ENCODE measurements at regions not wholly inside any gene's neighbourhood (a gene's known extent, or its start where the extent isn't known, plus 50 kb on each side); places are given as distances from the start of the nearest gene placed in this dataset.

GRCh38 chrX:74179071-74179470 lies 124.9 kb upstream of the ZCCHC13 start:
- 0 to 41% (median 22%) methylated on average over 1 of the region's 1 CpG for WGBS, 3 donors
- Histone ChIP-seq H3K36me3 (ENCODE audit: control insufficient read depth in 3 of 3, insufficient read depth in 2 of 3, low read depth in 1 of 3, low read length in 3 of 3) (no peaks in the 10 kb centered on the region), H3K4me3 (ENCODE audit: low read depth in 1 of 3, low read length in 3 of 3) (no peak overlapping the region), H3K4me1 (ENCODE audit: control insufficient read depth in 3 of 3, insufficient read depth in 2 of 3, low read depth in 1 of 3, low read length in 2 of 3) (no peaks in the 10 kb centered on the region), H3K27ac (ENCODE audit: low read depth in 1 of 3, low read length in 2 of 3) (peak overlapping the region in 1 of 3 donors; percentile 68), H3K9me3 (ENCODE audit: control insufficient read depth in 2 of 2, insufficient read depth in 1 of 2, low read depth in 1 of 2, low read length in 1 of 2) (no peaks in the 10 kb centered on the region), H3K27me3 (ENCODE audit: control insufficient read depth in 3 of 3, insufficient read depth in 3 of 3, low read length in 3 of 3) (no peaks in the 10 kb centered on the region)
- FAIRE-seq (peak; percentile 96), DNase-seq (peak; percentile 42 to 69)

GRCh38 chrX:74178536-74178935 lies 125.4 kb upstream of the ZCCHC13 start:
- Histone ChIP-seq H3K27me3 (ENCODE audit: control insufficient read depth in 3 of 3, insufficient read depth in 3 of 3, low read length in 3 of 3) (no peaks in the 10 kb centered on the region), H3K27ac (ENCODE audit: low read depth in 1 of 3, low read length in 2 of 3) (peak overlapping the region in 1 of 3 donors; percentile 68), H3K4me3 (ENCODE audit: low read depth in 1 of 3, low read length in 3 of 3) (no peak overlapping the region), H3K9me3 (ENCODE audit: control insufficient read depth in 2 of 2, insufficient read depth in 1 of 2, low read depth in 1 of 2, low read length in 1 of 2) (no peaks in the 10 kb centered on the region), H3K36me3 (ENCODE audit: control insufficient read depth in 3 of 3, insufficient read depth in 2 of 3, low read depth in 1 of 3, low read length in 3 of 3) (no peaks in the 10 kb centered on the region), H3K4me1 (ENCODE audit: control insufficient read depth in 3 of 3, insufficient read depth in 2 of 3, low read depth in 1 of 3, low read length in 2 of 3) (no peaks in the 10 kb centered on the region)
- DNase-seq (peak in 1 of 2 donors; percentile 20), FAIRE-seq (no peak)
- 23 to 34% (median 32%) methylated on average over 12 of the region's 12 CpGs for WGBS, 3 donors

GRCh38 chrX:74171465-74171864 lies 132.5 kb upstream of the ZCCHC13 start:
- peaks cover 0 to 15% of the 10 kb centered on the region in 2 donors for H3K9me3 ChIP-seq (ENCODE audit: control insufficient read depth in 2 of 2, insufficient read depth in 1 of 2, low read depth in 1 of 2, low read length in 1 of 2)
- H3K27ac ChIP-seq (ENCODE audit: low read depth in 1 of 3, low read length in 2 of 3), result no peak overlapping the region
- H3K4me1 ChIP-seq (ENCODE audit: control insufficient read depth in 3 of 3, insufficient read depth in 2 of 3, low read depth in 1 of 3, low read length in 2 of 3), result no peaks in the 10 kb centered on the region
- no peak for DNase-seq
- H3K4me3 ChIP-seq (ENCODE audit: low read depth in 1 of 3, low read length in 3 of 3), result no peak overlapping the region
- FAIRE-seq, result no peak
- H3K36me3 ChIP-seq (ENCODE audit: control insufficient read depth in 3 of 3, insufficient read depth in 2 of 3, low read depth in 1 of 3, low read length in 3 of 3), result peaks cover 0 to 2% (median 0%) of the 10 kb centered on the region in 3 donors
- no peaks in the 10 kb centered on the region for H3K27me3 ChIP-seq (ENCODE audit: control insufficient read depth in 3 of 3, insufficient read depth in 3 of 3, low read length in 3 of 3)
- 75 to 96% (median 93%) methylated on average over 1 of the region's 1 CpG for WGBS, 3 donors

DNA sequence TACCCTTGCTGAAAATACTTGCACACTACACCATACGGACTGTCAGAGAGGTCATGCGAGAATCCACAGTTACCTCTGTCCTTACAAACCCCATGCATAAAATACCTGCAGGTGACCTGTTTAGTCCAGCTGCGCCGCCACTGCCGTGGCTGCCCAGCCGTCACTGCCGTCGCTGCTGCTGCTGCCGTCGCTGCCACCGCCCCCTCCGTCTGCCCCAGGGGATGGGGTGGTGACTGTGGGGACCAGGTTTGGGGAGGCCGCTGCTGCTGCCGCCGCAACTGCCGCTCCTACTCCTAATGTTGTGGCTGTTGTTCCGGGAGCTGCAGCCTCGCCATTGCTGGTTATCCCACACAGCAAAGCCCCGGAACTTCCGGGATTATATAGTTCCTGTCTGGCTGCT lies 141.8 kb upstream of the ZCCHC13 start:
- no peak overlapping the region for H3K27ac ChIP-seq (ENCODE audit: low read depth in 1 of 3, low read length in 2 of 3)
- H3K4me1 ChIP-seq (ENCODE audit: control insufficient read depth in 3 of 3, insufficient read depth in 2 of 3, low read depth in 1 of 3, low read length in 2 of 3), result no peaks in the 10 kb centered on the region
- peaks cover 0 to 2% of the 10 kb centered on the region in 2 donors for H3K9me3 ChIP-seq (ENCODE audit: control insufficient read depth in 2 of 2, insufficient read depth in 1 of 2, low read depth in 1 of 2, low read length in 1 of 2)
- no peak for DNase-seq
- 93 to 99% (median 97%) methylated on average over 11 to 20 of the region's 20 CpGs for WGBS, 3 donors
- FAIRE-seq, result no peak
- H3K27me3 ChIP-seq (ENCODE audit: control insufficient read depth in 3 of 3, insufficient read depth in 3 of 3, low read length in 3 of 3), result no peaks in the 10 kb centered on the region
- H3K36me3 ChIP-seq (ENCODE audit: control insufficient read depth in 3 of 3, insufficient read depth in 2 of 3, low read depth in 1 of 3, low read length in 3 of 3), result peaks cover 0 to 4% (median 3%) of the 10 kb centered on the region in 3 donors
- no peak overlapping the region for H3K4me3 ChIP-seq (ENCODE audit: low read depth in 1 of 3, low read length in 3 of 3)

- Histone ChIP-seq H3K4me1 (ENCODE audit: control insufficient read depth in 3 of 3, insufficient read depth in 2 of 3, low read depth in 1 of 3, low read length in 2 of 3) (no peaks in the 10 kb centered on the region), H3K9me3 (ENCODE audit: control insufficient read depth in 2 of 2, insufficient read depth in 1 of 2, low read depth in 1 of 2, low read length in 1 of 2) (peaks cover 0 to 2% of the 10 kb centered on the region in 2 donors), H3K27me3 (ENCODE audit: control insufficient read depth in 3 of 3, insufficient read depth in 3 of 3, low read length in 3 of 3) (no peaks in the 10 kb centered on the region), H3K36me3 (ENCODE audit: control insufficient read depth in 3 of 3, insufficient read depth in 2 of 3, low read depth in 1 of 3, low read length in 3 of 3) (peaks cover 0 to 4% (median 3%) of the 10 kb centered on the region in 3 donors), H3K4me3 (ENCODE audit: low read depth in 1 of 3, low read length in 3 of 3) (no peak overlapping the region), H3K27ac (ENCODE audit: low read depth in 1 of 3, low read length in 2 of 3) (no peak overlapping the region)
- no peak for FAIRE-seq
- no peak for DNase-seq
- WGBS, 3 donors, result 79 to 95% (median 90%) methylated on average over 3 of the region's 3 CpGs
Measured at GRCh38 chrX:74160816-74161215, 143.2 kb upstream of the ZCCHC13 start.

DNA sequence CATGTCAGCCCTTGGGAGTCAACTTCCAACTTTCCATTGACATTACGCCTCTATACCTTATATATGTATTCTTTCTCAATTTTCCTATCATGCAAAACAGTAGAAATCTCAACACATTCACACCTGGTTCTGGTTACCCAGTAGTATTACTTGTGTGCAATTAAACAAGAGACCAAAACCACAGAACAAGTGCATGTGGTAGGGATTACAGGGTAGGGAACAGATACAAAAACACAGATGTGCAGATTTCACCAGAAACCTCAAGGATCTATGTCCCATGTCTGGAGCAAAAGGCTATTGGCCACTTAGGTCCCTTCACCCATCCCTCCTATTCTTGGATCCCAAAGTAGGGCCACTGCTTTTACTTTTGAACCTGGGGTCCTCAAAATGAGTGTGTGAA lies 143.6 kb upstream of the ZCCHC13 start:
- DNase-seq, result no peak
- H3K27ac ChIP-seq (ENCODE audit: low read depth in 1 of 3, low read length in 2 of 3), result no peak overlapping the region
- no peaks in the 10 kb centered on the region for H3K27me3 ChIP-seq (ENCODE audit: control insufficient read depth in 3 of 3, insufficient read depth in 3 of 3, low read length in 3 of 3)
- no peaks in the 10 kb centered on the region for H3K4me1 ChIP-seq (ENCODE audit: control insufficient read depth in 3 of 3, insufficient read depth in 2 of 3, low read depth in 1 of 3, low read length in 2 of 3)
- WGBS, 3 donors, result 92 to 94% (median 93%) methylated on average over 1 of the region's 1 CpG
- no peak overlapping the region for H3K4me3 ChIP-seq (ENCODE audit: low read depth in 1 of 3, low read length in 3 of 3)
- FAIRE-seq, result no peak
- peaks cover 0 to 4% (median 3%) of the 10 kb centered on the region in 3 donors for H3K36me3 ChIP-seq (ENCODE audit: control insufficient read depth in 3 of 3, insufficient read depth in 2 of 3, low read depth in 1 of 3, low read length in 3 of 3)
- peaks cover 0 to 2% of the 10 kb centered on the region in 2 donors for H3K9me3 ChIP-seq (ENCODE audit: control insufficient read depth in 2 of 2, insufficient read depth in 1 of 2, low read depth in 1 of 2, low read length in 1 of 2)

GRCh38 chrX:74147439-74147838 lies 156.5 kb upstream of the ZCCHC13 start:
- Histone ChIP-seq H3K4me3 (ENCODE audit: low read depth in 1 of 3, low read length in 3 of 3) (no peak overlapping the region), H3K4me1 (ENCODE audit: control insufficient read depth in 3 of 3, insufficient read depth in 2 of 3, low read depth in 1 of 3, low read length in 2 of 3) (no peaks in the 10 kb centered on the region), H3K36me3 (ENCODE audit: control insufficient read depth in 3 of 3, insufficient read depth in 2 of 3, low read depth in 1 of 3, low read length in 3 of 3) (peaks cover 0 to 3% (median 0%) of the 10 kb centered on the region in 3 donors), H3K27ac (ENCODE audit: low read depth in 1 of 3, low read length in 2 of 3) (no peak overlapping the region), H3K27me3 (ENCODE audit: control insufficient read depth in 3 of 3, insufficient read depth in 3 of 3, low read length in 3 of 3) (no peaks in the 10 kb centered on the region), H3K9me3 (ENCODE audit: control insufficient read depth in 2 of 2, insufficient read depth in 1 of 2, low read depth in 1 of 2, low read length in 1 of 2) (peaks cover 0 to 3% of the 10 kb centered on the region in 2 donors)
- DNase-seq, result no peak
- FAIRE-seq, result no peak

DNA sequence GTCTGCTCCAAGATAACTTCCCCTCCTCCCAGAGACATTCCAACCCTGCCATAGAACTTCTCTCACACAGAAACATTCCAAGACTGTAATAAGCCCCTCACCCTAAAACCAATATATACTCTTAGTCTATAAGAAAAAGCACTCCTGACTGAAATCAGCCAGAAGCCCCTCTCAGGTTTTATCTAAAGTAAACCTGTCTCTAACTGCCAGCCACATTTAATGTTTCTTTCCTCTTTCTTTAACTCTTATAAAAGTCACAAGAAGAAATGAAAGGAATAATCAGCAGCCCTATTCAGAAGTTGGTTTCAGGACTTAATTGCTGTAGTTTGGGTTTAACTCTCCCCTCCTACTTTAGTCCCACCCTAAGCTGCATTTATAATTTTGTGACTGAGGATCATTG lies 165.0 kb upstream of the ZCCHC13 start:
- H3K9me3 ChIP-seq (ENCODE audit: control insufficient read depth in 2 of 2, insufficient read depth in 1 of 2, low read depth in 1 of 2, low read length in 1 of 2), result peaks cover 0 to 2% of the 10 kb centered on the region in 2 donors
- no peaks in the 10 kb centered on the region for H3K4me1 ChIP-seq (ENCODE audit: control insufficient read depth in 3 of 3, insufficient read depth in 2 of 3, low read depth in 1 of 3, low read length in 2 of 3)
- H3K4me3 ChIP-seq (ENCODE audit: low read depth in 1 of 3, low read length in 3 of 3), result no peak overlapping the region
- DNase-seq (no peak), FAIRE-seq (no peak)
- peaks cover 0 to 5% (median 0%) of the 10 kb centered on the region in 3 donors for H3K36me3 ChIP-seq (ENCODE audit: control insufficient read depth in 3 of 3, insufficient read depth in 2 of 3, low read depth in 1 of 3, low read length in 3 of 3)
- no peak overlapping the region for H3K27ac ChIP-seq (ENCODE audit: low read depth in 1 of 3, low read length in 2 of 3)
- no peaks in the 10 kb centered on the region for H3K27me3 ChIP-seq (ENCODE audit: control insufficient read depth in 3 of 3, insufficient read depth in 3 of 3, low read length in 3 of 3)

GRCh38 chrX:74133156-74133796 lies 170.7 kb upstream of the ZCCHC13 start:
- Histone ChIP-seq H3K9me3 (ENCODE audit: control insufficient read depth in 2 of 2, insufficient read depth in 1 of 2, low read depth in 1 of 2, low read length in 1 of 2) (no peaks in the 10 kb centered on the region), H3K27me3 (ENCODE audit: control insufficient read depth in 3 of 3, insufficient read depth in 3 of 3, low read length in 3 of 3) (no peaks in the 10 kb centered on the region), H3K4me1 (ENCODE audit: control insufficient read depth in 3 of 3, insufficient read depth in 2 of 3, low read depth in 1 of 3, low read length in 2 of 3) (no peaks in the 10 kb centered on the region), H3K27ac (ENCODE audit: low read depth in 1 of 3, low read length in 2 of 3) (no peak overlapping the region), H3K36me3 (ENCODE audit: control insufficient read depth in 3 of 3, insufficient read depth in 2 of 3, low read depth in 1 of 3, low read length in 3 of 3) (no peaks in the 10 kb centered on the region), H3K4me3 (ENCODE audit: low read depth in 1 of 3, low read length in 3 of 3) (no peak overlapping the region)
- WGBS, 3 donors, result 30 to 44% (median 39%) methylated on average over 5 of the region's 5 CpGs
- FAIRE-seq (no peak), DNase-seq (peak; percentile 48 to 49)

Data from small intestine (tissue), 7 donors.